ENCODE measurements at regions not wholly inside any gene's neighbourhood (a gene's known extent, or its start where the extent isn't known, plus 50 kb on each side); places are given as distances from the start of the nearest gene placed in this dataset.

GRCh38 chr4:144356941-144357381, 216.4 kb upstream of the GYPA start:
- no peak for TF ChIP-seq RAD21 (conservative IDR thresholded peaks at IDR 0.05 in 1 of 2, IDR thresholded peaks at IDR 0.05 in 1 of 2)
- no peak for TF ChIP-seq SREBF2 (IDR thresholded peaks at IDR 0.05)
- no peak for TF ChIP-seq REST (IDR thresholded peaks at IDR 0.05)
- TF ChIP-seq ATOH8 (CRISPR knock-in tag; IDR thresholded peaks at IDR 0.05; ENCODE audit: low read depth), result no peak
- no peak for TF ChIP-seq CTCF (IDR thresholded peaks at IDR 0.05)
- no peak for TF ChIP-seq BCL3 (IDR thresholded peaks at IDR 0.05)
- no peak for TF ChIP-seq SMC3 (IDR thresholded peaks at IDR 0.05)
- no peak for TF ChIP-seq NFE2L2 (conservative IDR thresholded peaks at IDR 0.05; ENCODE audit: low read length)
- TF ChIP-seq RNF2 (IDR thresholded peaks at IDR 0.05; ENCODE audit: borderline replicate concordance, low read depth), result no peak
- TF ChIP-seq ZSCAN20 (CRISPR knock-in tag; IDR thresholded peaks at IDR 0.05), result no peak
- no peak for TF ChIP-seq PBX3 (IDR thresholded peaks at IDR 0.05)
- no peak for TF ChIP-seq MAZ (IDR thresholded peaks at IDR 0.05; ENCODE audit: borderline replicate concordance, low read depth, low read length)
- ATAC-seq (no peak), DNase-seq (ENCODE audit: low read depth in 1 of 2, low spot score in 1 of 2) (no peak), FAIRE-seq (no peak)
- ChIA-PET CTCF (interaction anchor here (1.2 kb wide), 1 partner anchor 699 kb away, joined by 6 read pairs; no protein-coding TSS in a partner anchor), POLR2A (no interaction called here)
- Histone ChIP-seq H3K9me3 (no peaks in the 10 kb centered on the region), H3K4me3 (no peak overlapping the region), H3K4me2 (peak overlapping the region; percentile 72), H3K4me1 (peaks cover 16% of the 10 kb centered on the region), H3K27ac (peak overlapping the region; percentile 36 to 53; a peak in 4 of 6 replicates)
- 87% methylated on average over 9 of the region's 9 CpGs for WGBS (ENCODE audit: missing lambda C conversion rate)

GRCh38 chr4:144357975-144358374, 217.5 kb upstream of the GYPA start:
- H3K4me3 ChIP-seq, result no peak overlapping the region
- no peak overlapping the region for H3K4me2 ChIP-seq
- CTCF ChIA-PET, result interaction anchor here (1.2 kb wide), 1 partner anchor 698 kb away, joined by 6 read pairs; no protein-coding TSS in a partner anchor
- peaks cover 16% of the 10 kb centered on the region for H3K4me1 ChIP-seq
- H3K9me3 ChIP-seq, result no peaks in the 10 kb centered on the region
- no peak for DNase-seq (ENCODE audit: low read depth in 1 of 2, low spot score in 1 of 2)
- 66% methylated on average over 3 of the region's 3 CpGs for WGBS (ENCODE audit: missing lambda C conversion rate)
- no peak overlapping the region for H3K27ac ChIP-seq
- no peak for FAIRE-seq
- no peak for TF ChIP-seq SREBF2 (IDR thresholded peaks at IDR 0.05)
- no peak for TF ChIP-seq RFX5 (IDR thresholded peaks at IDR 0.05)
- no peak for TF ChIP-seq CBX8 (IDR thresholded peaks at IDR 0.05)
- no peak for TF ChIP-seq NR3C1 (IDR thresholded peaks at IDR 0.05)
- no peak for ATAC-seq
- POLR2A ChIA-PET, result no interaction called here

Measured in A549 (cell line).